ENCODE measurements at regions not wholly inside any gene's neighbourhood (a gene's known extent, or its start where the extent isn't known, plus 50 kb on each side); places are given as distances from the start of the nearest gene placed in this dataset.

- no peaks in the 10 kb centered on the region for H3K79me2 ChIP-seq (ENCODE audit: control insufficient read depth, insufficient read depth, low read length)
- intact Hi-C loops (cut with micrococcal nuclease): no loop called here
- in situ Hi-C loops (cut with MboI): no loop called here
- H3K36me3 ChIP-seq (ENCODE audit: control insufficient read depth, insufficient read depth, low read length): no peaks in the 10 kb centered on the region
- H4K20me1 ChIP-seq (replicated peaks; ENCODE audit: control insufficient read depth, insufficient read depth, low read length): no peaks in the 10 kb centered on the region
- ATAC-seq (no peak), DNase-seq (ENCODE audit: extremely low read depth in 1 of 4, low spot score in 3 of 4) (no peak), FAIRE-seq (no peak)
- TF ChIP-seq MTA1 (IDR thresholded peaks at IDR 0.05; ENCODE audit: borderline replicate concordance) (no peak), FOXM1 (IDR thresholded peaks at IDR 0.05; ENCODE audit: low read depth) (no peak), FOXM1 (CRISPR knock-in tag; IDR thresholded peaks at IDR 0.05; ENCODE audit: low read depth) (no peak), SRSF7 (optimal IDR thresholded peaks at IDR 0.05; ENCODE audit: low read depth, low read length) (no peak), MNT (conservative IDR thresholded peaks at IDR 0.05) (no peak), ZNF3 (CRISPR knock-in tag; IDR thresholded peaks at IDR 0.05) (no peak), CREB1 (IDR thresholded peaks at IDR 0.05) (no peak), CREB1 (CRISPR knock-in tag; IDR thresholded peaks at IDR 0.05) (no peak)
- H3K9me1 ChIP-seq (ENCODE audit: control insufficient read depth, insufficient read depth, low read length): no peaks in the 10 kb centered on the region
- H3K9ac ChIP-seq (ENCODE audit: insufficient read depth in 1 of 2, low read depth in 2 of 2, low read length in 2 of 2): no peak overlapping the region
- no peaks in the 10 kb centered on the region for H3K27me3 ChIP-seq (ENCODE audit: control insufficient read depth in 2 of 2, insufficient read depth in 2 of 2, low read length in 2 of 2)
- no peak overlapping the region for H3K4me2 ChIP-seq (ENCODE audit: insufficient read depth, low read length)
- no TSS peak for BruUV-seq (replicated peaks)
- no peaks in the 10 kb centered on the region for H3K4me1 ChIP-seq (replicated peaks in 1 of 2; ENCODE audit: control insufficient read depth in 2 of 2, insufficient read depth in 2 of 2, low read length in 2 of 2)
- H3K4me3 ChIP-seq: no peak overlapping the region
- POLR2A ChIA-PET: no interaction called here
- no peaks in the 10 kb centered on the region for H3K9me3 ChIP-seq (replicated peaks; ENCODE audit: control insufficient read depth, insufficient read depth, low read depth, low read length)
- 2% methylated on average over 5 of the region's 6 CpGs for WGBS (ENCODE audit: insufficient coverage, low coverage, missing lambda C conversion rate)
- CTCF ChIA-PET (ENCODE audit: low intra/inter-chr PET ratio): no interaction called here
- no peak overlapping the region for H3K27ac ChIP-seq (ENCODE audit: extremely low read depth, low read depth, low read length)
- H2AFZ ChIP-seq (ENCODE audit: low read depth, low read length): no peak overlapping the region
Observed at GRCh38 chr9:2363138-2363745, 258.3 kb upstream of the VLDLR start.
